ENCODE measurements at regions not wholly inside any gene's neighbourhood (a gene's known extent, or its start where the extent isn't known, plus 50 kb on each side); places are given as distances from the start of the nearest gene placed in this dataset.

DNA sequence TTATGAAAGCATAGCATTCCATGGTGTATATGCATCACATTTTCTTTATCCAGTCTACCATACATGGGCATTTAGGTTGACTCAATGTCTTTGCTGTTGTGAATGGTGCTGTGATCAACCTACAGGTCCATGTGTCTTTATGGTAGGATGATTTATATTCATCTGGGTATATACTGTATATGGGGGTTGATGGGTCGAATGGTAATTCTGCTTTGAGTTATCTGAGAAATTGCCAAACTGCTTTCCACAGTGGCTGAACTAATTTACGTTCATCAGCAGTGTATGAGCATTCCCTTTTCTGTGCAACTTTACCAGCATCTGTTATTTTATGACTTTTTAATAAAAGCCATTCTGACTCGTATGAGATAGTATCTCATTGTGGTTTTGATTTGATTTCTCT is 662.4 kb upstream of the BCHE start:
- DNase-seq, result no peak

DNA sequence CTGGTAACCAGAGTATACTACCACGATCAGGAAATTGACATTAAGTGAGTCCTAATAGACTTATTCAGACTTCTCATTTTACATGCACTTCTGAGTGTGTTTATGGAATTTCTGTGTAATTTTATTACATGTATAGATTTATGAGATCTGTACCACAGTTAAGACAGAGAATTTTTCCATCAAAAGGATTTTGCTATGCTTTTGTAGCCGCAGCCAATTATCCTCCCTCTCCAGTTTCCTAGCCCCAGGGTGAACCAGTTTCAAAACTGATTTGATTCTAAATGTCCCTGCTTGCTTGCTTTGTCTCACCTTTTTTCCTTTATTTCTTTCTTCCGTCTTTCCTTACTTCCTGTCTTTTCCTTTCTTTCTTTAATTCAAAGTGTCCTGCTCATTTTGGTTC is 661.2 kb upstream of the BCHE start:
- no peak for DNase-seq

DNA sequence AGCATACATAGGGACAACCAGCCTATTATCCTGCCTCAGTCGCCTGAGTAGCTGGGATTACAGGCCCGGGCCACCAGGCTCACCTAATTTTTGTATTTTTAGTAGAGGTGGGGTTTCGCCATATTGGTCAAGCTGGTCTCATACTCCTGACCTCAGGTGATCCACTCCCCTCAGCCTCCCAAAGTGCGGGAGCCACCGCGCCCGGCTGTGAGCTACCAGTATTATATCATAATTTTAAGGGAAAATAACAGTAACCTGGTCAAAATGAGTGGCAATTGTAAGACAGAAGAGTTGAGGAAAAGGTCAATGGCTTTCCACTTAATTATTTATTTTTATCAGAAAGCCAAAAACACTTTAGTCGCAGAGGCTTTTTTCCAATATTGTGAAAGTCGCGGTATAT is 652.6 kb upstream of the BCHE start:
- no peak for DNase-seq

DNA sequence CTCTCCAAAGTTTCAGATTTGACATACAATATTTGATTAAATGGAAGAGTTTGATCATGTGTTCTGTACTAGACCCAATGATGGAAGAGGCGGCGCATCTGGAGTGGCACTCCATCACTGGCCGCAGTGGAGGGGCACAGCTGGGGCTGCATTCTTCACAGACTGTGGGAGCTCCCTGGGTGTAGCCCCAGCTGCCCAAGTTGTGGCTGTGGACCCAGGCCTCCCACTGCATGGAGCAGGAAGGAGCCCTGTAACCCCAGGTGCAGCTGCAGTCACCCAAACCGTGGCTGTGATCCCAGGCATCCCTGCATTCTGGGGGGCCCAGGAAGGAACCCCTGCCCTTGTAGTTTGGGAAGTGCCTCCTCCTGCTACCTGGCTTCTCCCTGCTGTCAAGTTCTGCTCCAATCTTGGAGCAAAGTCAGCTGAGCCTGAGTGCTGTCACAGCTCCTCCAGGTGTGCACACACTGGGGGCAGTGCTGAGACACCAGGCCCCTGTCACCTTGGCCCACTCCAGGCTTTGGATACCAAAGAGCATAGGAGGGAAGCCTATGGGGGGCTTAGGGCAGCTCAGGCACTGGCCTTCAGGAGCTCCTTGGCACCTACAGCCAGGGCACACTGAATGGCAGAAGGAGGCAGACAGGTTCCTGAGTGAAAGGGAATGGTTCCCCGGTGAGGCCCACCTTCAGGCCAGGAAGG is 651.9 kb upstream of the BCHE start:
- no peak for DNase-seq

GRCh38 chr3:166484470-166484869 is 647.2 kb upstream of the BCHE start:
- no peak for DNase-seq

DNA sequence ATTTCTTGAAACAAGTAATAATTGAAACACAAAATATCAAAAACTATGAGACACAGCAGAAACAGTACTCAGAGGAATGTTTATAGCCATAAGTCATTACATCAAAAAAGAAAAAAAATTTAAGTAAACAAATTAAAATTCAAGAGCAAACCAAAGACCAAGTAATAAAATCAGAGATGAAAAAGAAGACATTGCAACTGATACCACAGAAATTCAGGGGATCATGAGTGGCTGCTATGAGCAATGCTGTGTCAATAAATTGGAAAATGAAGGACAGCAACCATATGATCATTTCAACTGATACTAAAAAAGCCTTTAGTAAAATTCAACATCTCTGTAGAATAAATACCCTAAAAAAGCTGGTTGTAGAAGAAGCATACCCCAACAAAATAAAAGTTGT is 644.1 kb upstream of the BCHE start:
- DNase-seq, result no peak

DNA sequence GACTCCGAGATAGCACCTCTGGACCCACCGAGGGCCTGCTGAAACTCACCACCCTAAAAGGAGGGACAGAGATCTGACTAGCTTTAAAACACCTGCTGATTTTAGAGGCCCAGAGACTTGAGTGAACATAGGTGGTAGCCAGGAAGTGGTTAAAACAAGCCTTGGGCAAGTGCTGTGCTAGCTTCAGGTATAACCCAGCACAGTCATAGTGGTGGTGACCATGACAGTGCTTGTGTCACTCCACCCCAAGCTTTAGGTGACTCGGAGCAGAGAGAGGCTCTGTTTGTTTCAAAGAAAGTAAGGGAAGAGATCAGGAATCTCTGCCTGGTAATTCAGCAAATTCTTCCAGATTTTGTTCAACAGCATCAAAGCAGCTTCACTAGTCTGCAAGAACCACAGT is 641.1 kb upstream of the BCHE start:
- no peak for DNase-seq

DNA sequence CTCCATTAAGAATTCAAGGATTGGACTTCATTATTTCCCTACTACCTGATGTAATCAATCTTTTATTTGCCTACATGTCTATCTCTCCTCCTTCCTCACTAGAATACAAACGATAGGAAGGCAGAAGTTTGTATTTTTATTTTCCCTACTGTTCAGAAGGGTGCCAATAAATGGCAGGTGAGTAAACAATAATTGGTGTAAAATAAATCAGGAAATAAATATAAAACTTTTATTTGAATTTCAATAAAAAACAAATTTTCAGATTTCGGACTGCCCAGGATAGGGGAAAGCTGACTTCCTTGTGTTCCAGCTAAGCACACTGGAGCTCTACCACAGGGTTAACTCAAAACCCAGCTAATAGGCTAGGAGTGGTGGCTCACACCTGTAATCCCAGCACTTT is 636.3 kb upstream of the BCHE start:
- DNase-seq, result no peak

DNA sequence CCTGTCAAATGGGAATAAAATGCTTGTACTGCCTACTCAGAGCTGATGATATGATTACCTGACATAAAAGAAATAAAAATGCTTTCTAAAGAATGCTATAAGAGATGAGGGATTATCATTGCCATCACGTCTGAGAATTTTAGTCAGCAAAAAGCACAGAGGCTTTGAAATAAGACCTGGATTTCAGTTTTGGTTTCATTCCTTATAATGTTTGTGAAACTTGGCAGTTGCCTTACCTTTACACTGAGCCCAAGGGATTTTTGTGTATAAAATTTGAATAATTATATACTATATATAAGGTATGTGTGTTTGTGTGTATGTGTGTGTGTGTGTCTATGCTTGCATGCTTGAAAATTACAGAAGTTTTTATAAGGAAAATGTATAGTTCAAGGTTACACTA is 634.8 kb upstream of the BCHE start:
- no peak for DNase-seq

DNA sequence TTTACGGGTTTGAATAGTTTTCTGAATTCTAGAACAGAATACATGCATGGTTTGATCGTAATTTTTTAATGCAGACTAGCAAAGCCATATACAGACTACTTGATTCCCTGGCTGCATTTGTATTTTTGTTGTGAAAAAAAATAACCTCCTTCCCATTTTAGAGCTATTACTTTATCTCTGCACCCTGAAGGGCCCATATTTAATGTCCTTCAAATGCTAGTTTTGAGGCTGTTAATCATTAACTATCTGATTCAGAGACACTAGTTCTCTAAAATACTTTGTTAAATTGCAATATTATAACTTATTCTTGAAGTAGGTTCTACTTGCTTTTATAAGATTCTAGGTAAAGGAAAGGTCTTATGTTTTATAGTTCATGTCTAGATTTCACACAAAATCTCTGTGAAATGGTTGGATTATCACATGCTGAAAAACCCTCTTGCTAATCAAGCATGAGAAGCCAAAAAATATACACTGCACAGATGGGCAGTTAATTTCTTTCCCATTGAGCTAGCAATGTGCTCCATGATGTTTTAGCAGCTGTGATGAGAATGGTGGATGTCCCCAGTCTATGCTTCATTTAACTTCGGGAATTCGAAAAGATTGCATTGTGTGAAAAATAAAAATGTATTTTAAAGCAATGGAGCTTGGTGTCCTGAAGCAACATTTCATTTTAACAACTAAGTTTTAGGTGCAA is 634.0 kb upstream of the BCHE start:
- no peak for DNase-seq

- DNase-seq, result no peak
Measured at GRCh38 chr3:166462891-166463470, 625.8 kb upstream of the BCHE start.

- no peak for DNase-seq
Measured at GRCh38 chr3:166461626-166462025, 624.4 kb upstream of the BCHE start.

GRCh38 chr3:166457382-166457781 is 620.2 kb upstream of the BCHE start:
- no peak for DNase-seq

DNA sequence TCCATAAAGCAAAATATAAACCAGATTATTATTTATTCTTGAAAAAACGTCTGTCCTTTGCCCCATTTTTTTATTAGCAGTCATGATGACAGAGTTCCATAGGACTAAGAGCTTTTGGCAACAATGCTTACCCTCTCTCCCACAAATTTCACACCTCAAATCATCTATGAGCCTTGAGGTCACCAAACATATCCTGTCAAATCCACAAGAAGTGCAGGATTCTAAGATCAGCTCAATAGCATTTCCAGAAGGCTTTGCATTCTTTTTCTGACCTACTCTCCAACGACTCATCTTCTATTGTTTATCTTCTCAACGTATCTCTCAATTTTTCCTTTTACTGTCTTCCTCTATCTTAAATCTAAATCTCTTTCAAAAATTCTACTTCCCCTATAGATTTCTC is 619.1 kb upstream of the BCHE start:
- DNase-seq, result no peak

DNA sequence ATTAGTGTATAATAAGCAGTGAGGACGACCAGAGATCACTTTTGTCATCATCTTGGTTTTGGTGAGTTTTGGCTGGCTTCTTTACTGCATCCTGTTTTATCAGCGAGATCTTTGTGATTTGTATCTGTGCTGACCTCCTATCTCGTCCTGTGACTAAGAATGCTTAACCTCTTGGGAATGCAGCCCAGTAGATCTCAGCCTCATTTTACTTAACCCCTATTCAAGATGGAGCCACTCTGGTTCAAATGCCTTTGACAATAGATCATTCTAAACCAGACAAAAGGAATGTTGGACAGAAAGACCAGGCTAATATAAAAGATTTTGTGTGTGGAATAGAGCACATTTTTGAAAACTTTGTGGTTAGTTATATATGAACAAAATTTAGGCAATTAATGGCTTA is 618.5 kb upstream of the BCHE start:
- no peak for DNase-seq

DNA sequence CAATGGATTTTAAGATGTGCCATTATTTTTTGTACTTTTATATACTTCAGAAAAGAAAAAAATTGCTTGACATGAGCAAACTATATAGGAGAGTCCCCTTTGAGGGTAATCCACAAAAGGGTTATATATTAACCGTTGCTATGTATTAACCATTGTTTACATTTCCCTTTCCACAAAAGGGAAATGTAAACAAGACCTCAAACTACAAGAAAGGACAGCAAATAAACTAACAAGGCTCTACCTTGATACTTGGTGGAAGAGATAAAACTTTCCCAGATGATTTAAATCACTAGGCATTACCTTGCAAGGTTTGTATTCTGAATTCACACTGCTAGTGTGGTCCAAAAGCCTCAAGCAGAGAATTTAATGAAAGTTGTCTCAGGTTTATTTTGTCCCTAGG is 616.3 kb upstream of the BCHE start:
- no peak for DNase-seq

GRCh38 chr3:166451997-166452396 is 614.8 kb upstream of the BCHE start:
- DNase-seq, result no peak

GRCh38 chr3:166447513-166447912 is 610.3 kb upstream of the BCHE start:
- no peak for DNase-seq

DNA sequence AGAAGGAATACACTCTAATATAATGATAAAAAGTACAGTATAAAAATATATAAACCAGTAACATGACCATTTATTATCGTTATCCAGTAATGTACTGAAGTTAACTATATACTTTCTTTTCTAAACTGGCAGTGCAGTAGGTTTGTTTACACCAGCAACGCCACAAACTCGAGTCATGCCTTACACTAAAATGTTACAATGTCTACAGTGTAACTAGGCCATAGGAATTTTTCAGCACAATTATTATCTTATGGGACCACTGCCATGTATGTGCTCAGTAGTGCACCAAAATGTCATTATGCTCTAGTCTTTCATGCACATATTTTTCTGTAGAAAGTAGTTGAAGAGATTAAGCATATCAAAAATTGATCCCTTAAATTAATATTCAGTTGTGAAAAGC is 609.8 kb upstream of the BCHE start:
- no peak for DNase-seq

- DNase-seq, result no peak
Measured at GRCh38 chr3:166446291-166446690, 609.1 kb upstream of the BCHE start.

GRCh38 chr3:166445865-166446264 is 608.6 kb upstream of the BCHE start:
- DNase-seq, result no peak

- DNase-seq, result no peak
Measured at GRCh38 chr3:166444756-166445155, 607.5 kb upstream of the BCHE start.

DNA sequence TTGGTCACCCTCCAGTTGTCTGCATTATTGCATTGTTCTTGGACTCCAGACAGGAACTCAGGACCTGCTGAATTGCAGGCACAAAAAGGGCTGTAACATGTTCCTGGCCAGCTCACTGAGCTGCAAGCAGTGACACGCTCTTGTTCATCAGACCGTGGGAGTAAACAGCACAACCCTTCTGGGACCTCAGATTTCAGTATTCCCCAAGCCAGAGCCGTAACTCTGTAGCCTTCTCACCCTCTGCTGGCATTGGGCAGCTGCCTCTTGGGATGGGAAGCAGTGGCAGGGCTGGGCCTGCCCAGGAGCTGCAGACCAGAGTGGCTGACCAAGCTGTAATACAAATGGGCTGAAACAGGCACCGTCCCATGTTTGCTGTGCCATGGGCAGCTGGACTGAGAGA is 607.1 kb upstream of the BCHE start:
- DNase-seq, result no peak

DNA sequence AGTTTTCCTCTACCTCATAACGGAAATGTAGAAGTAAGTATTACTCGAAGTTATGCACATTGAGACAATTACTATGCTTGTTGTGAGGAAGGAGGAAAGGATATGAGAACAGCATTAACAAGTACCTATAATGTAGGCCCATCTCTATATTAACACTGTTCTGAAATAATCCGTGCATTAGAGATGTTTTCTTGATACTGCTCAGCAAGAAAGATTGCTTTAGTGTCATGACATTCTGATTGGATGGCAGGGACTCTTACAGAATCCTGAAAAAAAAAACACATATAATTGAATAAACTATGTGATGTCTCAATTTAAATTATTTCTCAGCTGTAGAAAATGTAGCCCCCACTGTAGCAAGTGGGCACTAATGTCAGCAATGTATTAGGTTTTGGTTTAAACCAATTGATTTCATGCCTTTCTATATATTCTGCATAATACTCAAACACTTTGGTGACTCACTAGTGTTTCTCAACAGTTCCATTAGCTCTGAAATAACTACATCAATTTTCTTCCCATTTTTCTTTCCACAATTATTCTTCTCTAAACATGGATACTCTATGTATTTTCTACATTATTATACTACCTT is 598.3 kb upstream of the BCHE start:
- no peak for DNase-seq
